ENCODE measurements at regions not wholly inside any gene's neighbourhood (a gene's known extent, or its start where the extent isn't known, plus 50 kb on each side); places are given as distances from the start of the nearest gene placed in this dataset.

DNA sequence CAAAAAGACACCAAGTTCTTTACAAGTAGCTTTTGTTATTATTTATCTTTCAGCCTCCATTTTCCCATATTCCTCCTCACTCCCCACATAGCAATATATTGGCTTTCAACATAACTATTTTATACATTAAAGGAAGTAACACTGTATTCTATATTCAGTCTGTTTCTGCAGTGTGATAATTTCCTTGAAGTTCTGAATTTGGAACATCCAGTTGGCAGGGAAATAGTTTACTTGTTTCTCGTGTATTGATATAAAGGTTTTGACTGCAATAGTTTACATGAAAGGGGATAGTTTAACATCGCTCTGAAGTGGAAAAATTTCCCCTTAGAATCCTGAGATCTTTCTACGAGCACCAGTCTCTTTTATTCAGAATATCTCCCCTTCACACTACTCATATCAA is 341.5 kb upstream of the ANO3 start:
- Histone ChIP-seq H3K14ac (ENCODE audit: low read length) (no peak overlapping the region), H3K9ac (ENCODE audit: low read depth, low read length, poor library complexity) (no peak overlapping the region), H3K79me1 (ENCODE audit: low read depth, low read length) (no peaks in the 10 kb centered on the region), H2AK5ac (ENCODE audit: low read depth, low read length) (no peak overlapping the region), H3K9me3 (replicated peaks in 1 of 2; ENCODE audit: control insufficient read depth in 2 of 2, insufficient read depth in 1 of 2, low read depth in 1 of 2, low read length in 2 of 2) (no peaks in the 10 kb centered on the region), H2BK15ac (ENCODE audit: low read length) (no peak overlapping the region), H3K36me3 (replicated peaks in 1 of 2; ENCODE audit: control insufficient read depth in 2 of 2, insufficient read depth in 2 of 2, low read length in 2 of 2) (no peaks in the 10 kb centered on the region), H3K23ac (ENCODE audit: low read depth, low read length, poor library complexity) (no peak overlapping the region), H4K8ac (ENCODE audit: low read depth, low read length) (no peak overlapping the region), H3K27ac (replicated peaks; ENCODE audit: low read length) (no peak overlapping the region), H2BK12ac (ENCODE audit: low read length) (no peak overlapping the region), H3K4me1 (ENCODE audit: control insufficient read depth in 2 of 2, insufficient read depth in 1 of 2, low read depth in 1 of 2, low read length in 2 of 2) (no peaks in the 10 kb centered on the region), H2AFZ (ENCODE audit: low read length) (no peak overlapping the region), H3K27me3 (ENCODE audit: control insufficient read depth in 3 of 3, insufficient read depth in 3 of 3, low read depth in 1 of 3, low read length in 3 of 3) (no peaks in the 10 kb centered on the region), H3K18ac (ENCODE audit: low read length) (no peak overlapping the region), H3K4ac (ENCODE audit: low read length) (no peak overlapping the region), H3K4me2 (ENCODE audit: insufficient read depth, low read length, poor library complexity, severe bottlenecking) (no peak overlapping the region), H2BK5ac (ENCODE audit: low read length) (no peak overlapping the region), H3K4me3 (ENCODE audit: low read length in 2 of 2) (no peak overlapping the region), H2BK120ac (ENCODE audit: low read depth, low read length) (no peak overlapping the region), H4K91ac (ENCODE audit: low read depth, low read length, poor library complexity) (no peak overlapping the region)
- no peak for DNase-seq (ENCODE audit: low spot score)
- WGBS, 2 donors (ENCODE audit: extremely low coverage in 2 of 2, insufficient read length in 2 of 2, insufficient replicate concordance in 1 of 2), result no CpG with 5 or more reads among the region's 3 CpGs

DNA sequence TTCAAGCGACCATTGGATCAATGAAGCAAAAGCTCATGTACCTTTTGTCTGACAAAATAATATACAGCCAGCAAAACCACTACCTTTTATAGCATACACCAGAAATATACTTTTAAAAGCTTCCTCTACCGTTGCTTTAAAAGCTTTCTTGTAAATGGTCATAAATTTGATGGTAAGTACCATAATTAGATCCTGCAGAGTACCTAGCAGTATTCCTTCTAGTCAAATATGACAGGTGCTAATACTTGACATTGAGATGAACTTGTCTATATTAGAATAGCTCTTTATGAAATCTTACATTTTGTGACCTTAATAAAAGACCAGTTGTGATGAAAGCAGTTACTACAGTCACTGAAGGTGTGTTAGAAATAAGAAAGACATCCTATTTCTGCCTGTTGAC is 340.5 kb upstream of the ANO3 start:
- Histone ChIP-seq H2AFZ (ENCODE audit: low read length) (no peak overlapping the region), H2BK5ac (ENCODE audit: low read length) (no peak overlapping the region), H3K36me3 (replicated peaks in 1 of 2; ENCODE audit: control insufficient read depth in 2 of 2, insufficient read depth in 2 of 2, low read length in 2 of 2) (no peaks in the 10 kb centered on the region), H3K9me3 (replicated peaks in 1 of 2; ENCODE audit: control insufficient read depth in 2 of 2, insufficient read depth in 1 of 2, low read depth in 1 of 2, low read length in 2 of 2) (no peaks in the 10 kb centered on the region), H4K8ac (ENCODE audit: low read depth, low read length) (no peak overlapping the region), H3K18ac (ENCODE audit: low read length) (no peak overlapping the region), H3K27ac (replicated peaks; ENCODE audit: low read length) (no peak overlapping the region), H3K23ac (ENCODE audit: low read depth, low read length, poor library complexity) (no peak overlapping the region), H2BK120ac (ENCODE audit: low read depth, low read length) (no peak overlapping the region), H3K4me3 (ENCODE audit: low read length in 2 of 2) (no peak overlapping the region), H3K79me1 (ENCODE audit: low read depth, low read length) (no peaks in the 10 kb centered on the region), H3K4me2 (ENCODE audit: insufficient read depth, low read length, poor library complexity, severe bottlenecking) (no peak overlapping the region), H2BK15ac (ENCODE audit: low read length) (no peak overlapping the region), H3K27me3 (ENCODE audit: control insufficient read depth in 3 of 3, insufficient read depth in 3 of 3, low read depth in 1 of 3, low read length in 3 of 3) (no peaks in the 10 kb centered on the region), H3K14ac (ENCODE audit: low read length) (no peak overlapping the region), H3K4ac (ENCODE audit: low read length) (no peak overlapping the region), H2AK5ac (ENCODE audit: low read depth, low read length) (no peak overlapping the region), H3K4me1 (ENCODE audit: control insufficient read depth in 2 of 2, insufficient read depth in 1 of 2, low read depth in 1 of 2, low read length in 2 of 2) (no peaks in the 10 kb centered on the region), H4K91ac (ENCODE audit: low read depth, low read length, poor library complexity) (no peak overlapping the region), H2BK12ac (ENCODE audit: low read length) (no peak overlapping the region), H3K9ac (ENCODE audit: low read depth, low read length, poor library complexity) (no peak overlapping the region)
- DNase-seq (ENCODE audit: low spot score), result no peak
- no CpG with 5 or more reads among the region's 2 CpGs for WGBS, 2 donors (ENCODE audit: extremely low coverage in 2 of 2, insufficient read length in 2 of 2, insufficient replicate concordance in 1 of 2)

DNA sequence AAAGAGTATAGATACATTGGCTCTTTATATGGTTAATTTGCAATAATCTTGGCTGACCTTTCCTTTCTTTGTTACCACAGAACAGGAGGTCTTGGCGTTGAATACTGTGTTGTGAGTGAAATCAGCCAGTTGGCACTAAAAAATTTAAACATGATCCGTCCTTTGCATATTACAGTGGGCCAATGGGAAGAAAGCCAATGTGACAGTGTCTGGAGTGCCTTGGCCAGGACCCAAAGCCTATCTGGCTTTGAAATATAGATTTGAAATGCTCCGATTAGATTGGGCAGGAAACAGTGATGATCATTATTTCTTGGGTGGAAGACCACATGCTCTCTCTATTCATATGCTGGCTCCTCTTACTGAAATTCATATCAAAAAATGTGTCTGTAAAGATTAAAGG is 339.6 kb upstream of the ANO3 start:
- no peak overlapping the region for H3K4me3 ChIP-seq (ENCODE audit: low read length in 2 of 2)
- H2BK12ac ChIP-seq (ENCODE audit: low read length), result no peak overlapping the region
- H3K4me2 ChIP-seq (ENCODE audit: insufficient read depth, low read length, poor library complexity, severe bottlenecking), result no peak overlapping the region
- no peak overlapping the region for H4K8ac ChIP-seq (ENCODE audit: low read depth, low read length)
- no peak overlapping the region for H3K27ac ChIP-seq (replicated peaks; ENCODE audit: low read length)
- H3K23ac ChIP-seq (ENCODE audit: low read depth, low read length, poor library complexity), result no peak overlapping the region
- H2AFZ ChIP-seq (ENCODE audit: low read length), result no peak overlapping the region
- no peaks in the 10 kb centered on the region for H3K27me3 ChIP-seq (ENCODE audit: control insufficient read depth in 3 of 3, insufficient read depth in 3 of 3, low read depth in 1 of 3, low read length in 3 of 3)
- H3K79me1 ChIP-seq (ENCODE audit: low read depth, low read length), result no peaks in the 10 kb centered on the region
- no peaks in the 10 kb centered on the region for H3K36me3 ChIP-seq (replicated peaks in 1 of 2; ENCODE audit: control insufficient read depth in 2 of 2, insufficient read depth in 2 of 2, low read length in 2 of 2)
- no peak overlapping the region for H3K18ac ChIP-seq (ENCODE audit: low read length)
- no CpG with 5 or more reads among the region's 3 CpGs for WGBS, 2 donors (ENCODE audit: extremely low coverage in 2 of 2, insufficient read length in 2 of 2, insufficient replicate concordance in 1 of 2)
- H3K4me1 ChIP-seq (ENCODE audit: control insufficient read depth in 2 of 2, insufficient read depth in 1 of 2, low read depth in 1 of 2, low read length in 2 of 2), result no peaks in the 10 kb centered on the region
- no peak overlapping the region for H2BK120ac ChIP-seq (ENCODE audit: low read depth, low read length)
- H2BK15ac ChIP-seq (ENCODE audit: low read length), result no peak overlapping the region
- H3K9me3 ChIP-seq (replicated peaks in 1 of 2; ENCODE audit: control insufficient read depth in 2 of 2, insufficient read depth in 1 of 2, low read depth in 1 of 2, low read length in 2 of 2), result no peaks in the 10 kb centered on the region
- no peak overlapping the region for H3K9ac ChIP-seq (ENCODE audit: low read depth, low read length, poor library complexity)
- H2BK5ac ChIP-seq (ENCODE audit: low read length), result no peak overlapping the region
- no peak overlapping the region for H4K91ac ChIP-seq (ENCODE audit: low read depth, low read length, poor library complexity)
- no peak overlapping the region for H2AK5ac ChIP-seq (ENCODE audit: low read depth, low read length)
- H3K4ac ChIP-seq (ENCODE audit: low read length), result no peak overlapping the region
- no peak overlapping the region for H3K14ac ChIP-seq (ENCODE audit: low read length)
- no peak for DNase-seq (ENCODE audit: low spot score)

DNA sequence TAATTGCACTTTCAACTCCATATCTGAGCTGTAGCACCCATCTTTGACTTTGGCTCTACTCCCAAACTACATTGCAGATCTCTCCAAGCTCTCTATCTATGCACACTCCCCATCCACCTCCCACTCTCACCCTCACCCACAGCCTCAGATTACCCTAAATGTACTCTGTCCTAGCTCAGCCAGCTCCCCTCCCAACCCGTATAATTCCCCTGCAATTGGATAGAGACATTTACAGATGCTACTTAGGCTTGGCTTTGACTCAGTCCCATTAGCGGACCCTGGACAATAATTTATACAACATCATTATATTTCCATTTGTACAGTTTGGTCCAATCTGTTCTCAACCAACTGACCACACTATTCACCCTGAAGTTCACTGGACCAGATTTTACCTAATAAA is 338.9 kb upstream of the ANO3 start:
- Histone ChIP-seq H3K9ac (ENCODE audit: low read depth, low read length, poor library complexity) (no peak overlapping the region), H2AK5ac (ENCODE audit: low read depth, low read length) (no peak overlapping the region), H2BK5ac (ENCODE audit: low read length) (no peak overlapping the region), H3K23ac (ENCODE audit: low read depth, low read length, poor library complexity) (no peak overlapping the region), H3K14ac (ENCODE audit: low read length) (no peak overlapping the region), H3K79me1 (ENCODE audit: low read depth, low read length) (no peaks in the 10 kb centered on the region), H4K91ac (ENCODE audit: low read depth, low read length, poor library complexity) (no peak overlapping the region), H3K9me3 (replicated peaks in 1 of 2; ENCODE audit: control insufficient read depth in 2 of 2, insufficient read depth in 1 of 2, low read depth in 1 of 2, low read length in 2 of 2) (no peaks in the 10 kb centered on the region), H3K4me3 (ENCODE audit: low read length in 2 of 2) (no peak overlapping the region), H4K8ac (ENCODE audit: low read depth, low read length) (no peak overlapping the region), H2AFZ (ENCODE audit: low read length) (no peak overlapping the region), H3K4me2 (ENCODE audit: insufficient read depth, low read length, poor library complexity, severe bottlenecking) (no peak overlapping the region), H2BK12ac (ENCODE audit: low read length) (no peak overlapping the region), H2BK120ac (ENCODE audit: low read depth, low read length) (no peak overlapping the region), H3K18ac (ENCODE audit: low read length) (no peak overlapping the region), H3K36me3 (replicated peaks in 1 of 2; ENCODE audit: control insufficient read depth in 2 of 2, insufficient read depth in 2 of 2, low read length in 2 of 2) (no peaks in the 10 kb centered on the region), H2BK15ac (ENCODE audit: low read length) (no peak overlapping the region), H3K27me3 (ENCODE audit: control insufficient read depth in 3 of 3, insufficient read depth in 3 of 3, low read depth in 1 of 3, low read length in 3 of 3) (no peaks in the 10 kb centered on the region), H3K27ac (replicated peaks; ENCODE audit: low read length) (no peak overlapping the region), H3K4ac (ENCODE audit: low read length) (no peak overlapping the region), H3K4me1 (ENCODE audit: control insufficient read depth in 2 of 2, insufficient read depth in 1 of 2, low read depth in 1 of 2, low read length in 2 of 2) (no peaks in the 10 kb centered on the region)
- WGBS, 2 donors (ENCODE audit: extremely low coverage in 2 of 2, insufficient read length in 2 of 2, insufficient replicate concordance in 1 of 2), result no CpG with 5 or more reads among the region's 2 CpGs
- DNase-seq (ENCODE audit: low spot score), result no peak

Data from neuronal stem cell (in vitro differentiated cells).